Kasumi-1 (cell line): ENCODE measurements at regions not wholly inside any gene's neighbourhood (a gene's known extent, or its start where the extent isn't known, plus 50 kb on each side); places are given as distances from the start of the nearest gene placed in this dataset.

Source experiments
- DNase-seq, 2 experiments: peaks; one replicate each; lab custom pipeline; 2025; lab: John Stamatoyannopoulos, UW

- no peak for DNase-seq
Observed at GRCh38 chr4:22957774-22958309, 265.1 kb downstream of the GBA3 start.

- no peak for DNase-seq
Observed at GRCh38 chr4:22949161-22949855, 256.6 kb downstream of the GBA3 start.

GRCh38 chr4:22947851-22948250, 255.1 kb downstream of the GBA3 start:
- DNase-seq, result no peak

GRCh38 chr4:22942920-22943559, 250.3 kb downstream of the GBA3 start:
- no peak for DNase-seq

- no peak for DNase-seq
Observed at GRCh38 chr4:22941688-22942375, 249.1 kb downstream of the GBA3 start.

GRCh38 chr4:22932326-22932725, 239.6 kb downstream of the GBA3 start:
- no peak for DNase-seq

- no peak for DNase-seq
Observed at GRCh38 chr4:22922426-22922825, 229.7 kb downstream of the GBA3 start.

GRCh38 chr4:22921936-22922335, 229.2 kb downstream of the GBA3 start:
- peak; percentile 72 to 80 for DNase-seq

GRCh38 chr4:22911285-22911684, 218.5 kb downstream of the GBA3 start:
- no peak for DNase-seq

- no peak for DNase-seq
Observed at GRCh38 chr4:22910200-22910599, 217.5 kb downstream of the GBA3 start.

GRCh38 chr4:22906045-22906444, 213.3 kb downstream of the GBA3 start:
- DNase-seq, result no peak

- DNase-seq, result no peak
Observed at GRCh38 chr4:22903913-22904312, 211.2 kb downstream of the GBA3 start.

GRCh38 chr4:22901631-22902030, 208.9 kb downstream of the GBA3 start:
- no peak for DNase-seq

GRCh38 chr4:22900876-22901275, 208.1 kb downstream of the GBA3 start:
- no peak for DNase-seq

- peak; percentile 41 to 61 for DNase-seq
Observed at GRCh38 chr4:22897520-22898108, 204.9 kb downstream of the GBA3 start.

- no peak for DNase-seq
Observed at GRCh38 chr4:22895482-22895881, 202.7 kb downstream of the GBA3 start.

GRCh38 chr4:22884157-22884556, 191.4 kb downstream of the GBA3 start:
- DNase-seq, result no peak

- no peak for DNase-seq
Observed at GRCh38 chr4:22881411-22881810, 188.7 kb downstream of the GBA3 start.

GRCh38 chr4:22877486-22878052, 184.8 kb downstream of the GBA3 start:
- DNase-seq, result no peak

GRCh38 chr4:22876270-22876669, 183.5 kb downstream of the GBA3 start:
- DNase-seq, result no peak

- DNase-seq, result no peak
Observed at GRCh38 chr4:22875587-22876257, 183.0 kb downstream of the GBA3 start.
